Upper lobe of left lung (tissue), 4 donors: ENCODE measurements at regions not wholly inside any gene's neighbourhood (a gene's known extent, or its start where the extent isn't known, plus 50 kb on each side); places are given as distances from the start of the nearest gene placed in this dataset.

Experiments used
- POLR2A ChIP-seq, 4 donors: fragments of 450-650 bp; IDR thresholded peaks; one replicate each; pipeline ENCODE4 v1.5.1; 2016 to 2017; ENCODE audit warnings: antibody characterized with exemption in 4 of 4, mild to moderate bottlenecking in 2 of 4
- POLR2AphosphoS5 ChIP-seq, 2 donors: sonication (generic); formaldehyde crosslinking; IDR thresholded peaks; one replicate each; pipeline ENCODE4 v1.5.1; 2017; ENCODE audit warnings: antibody characterized with exemption in 2 of 2
- TF ChIP-seq, protein P1 (sequence below), 6 experiments: fragments of 450-650 bp in 4 of 6; fragments of 200-600 bp in 2 of 6; sonication (generic) in 2 of 6; IDR thresholded peaks; one replicate each; pipeline ENCODE4 v1.5.1; 2016 to 2019; ENCODE audit warnings: antibody characterized with exemption in 6 of 6

DNA sequence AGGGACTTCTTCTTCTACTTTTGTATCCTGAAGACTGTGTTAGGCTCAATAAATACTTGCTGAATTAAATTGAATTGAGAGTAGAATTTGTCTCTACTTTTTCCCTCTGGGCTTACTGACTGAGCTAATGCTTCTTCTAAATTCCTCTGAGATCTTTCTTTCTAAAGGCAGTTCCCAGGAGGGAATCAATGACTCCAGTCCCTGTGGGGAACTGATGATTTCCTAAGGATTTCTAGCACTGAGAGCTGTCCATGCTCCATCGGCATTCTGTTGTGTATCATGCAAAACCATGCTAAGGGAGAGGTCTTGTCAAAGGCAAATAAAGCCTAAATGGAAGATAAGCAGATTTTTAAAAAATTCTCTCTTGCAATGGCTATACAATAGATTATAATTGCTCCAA, 148.8 kb upstream of the KIRREL3 start:
- TF ChIP-seq, protein P1, sequence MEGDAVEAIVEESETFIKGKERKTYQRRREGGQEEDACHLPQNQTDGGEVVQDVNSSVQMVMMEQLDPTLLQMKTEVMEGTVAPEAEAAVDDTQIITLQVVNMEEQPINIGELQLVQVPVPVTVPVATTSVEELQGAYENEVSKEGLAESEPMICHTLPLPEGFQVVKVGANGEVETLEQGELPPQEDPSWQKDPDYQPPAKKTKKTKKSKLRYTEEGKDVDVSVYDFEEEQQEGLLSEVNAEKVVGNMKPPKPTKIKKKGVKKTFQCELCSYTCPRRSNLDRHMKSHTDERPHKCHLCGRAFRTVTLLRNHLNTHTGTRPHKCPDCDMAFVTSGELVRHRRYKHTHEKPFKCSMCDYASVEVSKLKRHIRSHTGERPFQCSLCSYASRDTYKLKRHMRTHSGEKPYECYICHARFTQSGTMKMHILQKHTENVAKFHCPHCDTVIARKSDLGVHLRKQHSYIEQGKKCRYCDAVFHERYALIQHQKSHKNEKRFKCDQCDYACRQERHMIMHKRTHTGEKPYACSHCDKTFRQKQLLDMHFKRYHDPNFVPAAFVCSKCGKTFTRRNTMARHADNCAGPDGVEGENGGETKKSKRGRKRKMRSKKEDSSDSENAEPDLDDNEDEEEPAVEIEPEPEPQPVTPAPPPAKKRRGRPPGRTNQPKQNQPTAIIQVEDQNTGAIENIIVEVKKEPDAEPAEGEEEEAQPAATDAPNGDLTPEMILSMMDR (IDR thresholded peaks at IDR 0.05): no peak
- TF ChIP-seq POLR2A (IDR thresholded peaks at IDR 0.05) (no peak), POLR2AphosphoS5 (IDR thresholded peaks at IDR 0.05) (no peak)
